HepG2 (cell line): ENCODE measurements at regions not wholly inside any gene's neighbourhood (a gene's known extent, or its start where the extent isn't known, plus 50 kb on each side); places are given as distances from the start of the nearest gene placed in this dataset.

Experiments used
- CENPX ChIP-seq: sonication (generic); formaldehyde crosslinking; IDR thresholded peaks from 2 replicates; pipeline ENCODE4 v1.9.0; 2021; ENCODE audit warnings: mild to moderate bottlenecking, missing genetic modification reagents, moderate library complexity
- CHCHD3 ChIP-seq: sonication (generic); formaldehyde crosslinking; IDR thresholded peaks from 2 replicates; pipeline ENCODE4 v1.8.0; 2022; ENCODE audit warnings: mild to moderate bottlenecking, missing genetic modification reagents, moderate library complexity
- DNMT1 ChIP-seq: sonication (generic); formaldehyde crosslinking; IDR thresholded peaks from 2 replicates; pipeline ENCODE4 v1.5.1; 2020; ENCODE audit warnings: mild to moderate bottlenecking, missing genetic modification reagents
- EHMT2 ChIP-seq: fragments of 200-600 bp; sonication (generic); IDR thresholded peaks from 2 replicates; pipeline ENCODE4 v1.7.0; 2017; ENCODE audit warnings: antibody characterized with exemption, low read depth, low read length, borderline replicate concordance
- RBM39 ChIP-seq: fragments of 200-400 bp; formaldehyde crosslinking; IDR thresholded peaks from one replicate; pipeline ENCODE4 v1.6.1; 2018; ENCODE audit warnings: antibody characterized with exemption, mild to moderate bottlenecking, low read depth, low read length; ENCODE audit not compliant: poor library complexity, severe bottlenecking
- REXO4 ChIP-seq: sonication (generic); formaldehyde crosslinking; IDR thresholded peaks from 2 replicates; pipeline ENCODE4 v1.8.0; 2022; ENCODE audit warnings: missing genetic modification reagents, mild to moderate bottlenecking, borderline replicate concordance
- ZFP36 ChIP-seq: fragments of 150-350 bp; IDR thresholded peaks from 2 replicates; pipeline ENCODE4 v1.6.1; 2018; ENCODE audit warnings: borderline replicate concordance, low read length, low read depth; ENCODE audit not compliant: partially characterized antibody
- ZNF282 ChIP-seq: fragments of 450-650 bp; IDR thresholded peaks from 2 replicates; pipeline ENCODE4 v1.6.1; 2018; ENCODE audit not compliant: partially characterized antibody
- ZNF432 ChIP-seq: sonication (generic); formaldehyde crosslinking; IDR thresholded peaks from 2 replicates; pipeline ENCODE4 v1.5.0; 2020; ENCODE audit warnings: missing genetic modification reagents, mild to moderate bottlenecking, borderline replicate concordance
- ZNF510 ChIP-seq: sonication (generic); formaldehyde crosslinking; IDR thresholded peaks from 2 replicates; pipeline ENCODE4 v1.4.0; 2020; ENCODE audit warnings: low read depth, mild to moderate bottlenecking, missing genetic modification reagents

DNA sequence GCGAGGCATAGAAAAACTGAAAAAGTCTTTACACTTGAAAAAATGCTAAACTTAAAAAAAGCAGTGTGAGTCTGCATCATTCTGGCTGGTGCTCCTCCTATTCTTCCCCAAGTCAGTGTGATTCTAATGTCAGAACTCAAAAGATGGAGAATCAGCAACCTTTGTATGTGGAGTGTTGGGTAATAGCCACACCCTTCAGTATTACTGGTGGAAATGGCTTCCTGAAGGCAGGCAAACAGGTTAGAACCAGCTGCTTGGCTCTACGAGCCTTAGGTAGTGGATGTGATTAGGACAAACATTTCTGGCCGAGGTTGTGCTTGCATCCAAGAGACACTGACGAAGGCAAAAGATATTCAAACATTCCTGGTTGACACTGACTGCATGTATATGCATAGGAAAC is 353.4 kb upstream of the TACR3 start:
- TF ChIP-seq DNMT1 (CRISPR knock-in tag) (no peak), EHMT2 (no peak), REXO4 (CRISPR knock-in tag) (no peak), ZNF510 (no peak), ZNF282 (no peak), RBM39 (no peak), CENPX (CRISPR knock-in tag) (no peak), ZNF432 (CRISPR knock-in tag) (no peak), CHCHD3 (CRISPR knock-in tag) (no peak), ZFP36 (no peak)
